ENCODE measurements at regions not wholly inside any gene's neighbourhood (a gene's known extent, or its start where the extent isn't known, plus 50 kb on each side); places are given as distances from the start of the nearest gene placed in this dataset.

- no peak for ATAC-seq
- WGBS, 4 donors: 87 to 98% (median 94%) methylated on average over 1 of the region's 1 CpG
Measured at GRCh38 chr5:126332326-126332725, 90.9 kb upstream of the GRAMD2B start.

GRCh38 chr5:126334760-126335159 is 88.4 kb upstream of the GRAMD2B start:
- WGBS, 4 donors: 89 to 96% (median 92%) methylated on average over 7 of the region's 7 CpGs
- DNase-seq: no peak

More at GRCh38 chr5:126332326-126332725, 90.9 kb upstream of the GRAMD2B start:
- no peaks in the 10 kb centered on the region for H3K9me3 ChIP-seq
- no peak overlapping the region for H3K4me3 ChIP-seq
- TF ChIP-seq POLR2A (IDR thresholded peaks at IDR 0.05): no peak
- TF ChIP-seq CTCF (IDR thresholded peaks at IDR 0.05): no peak
- no peaks in the 10 kb centered on the region for H3K36me3 ChIP-seq
- H3K4me1 ChIP-seq: no peaks in the 10 kb centered on the region
- no peaks in the 10 kb centered on the region for H3K27me3 ChIP-seq
- DNase-seq: no peak
- H3K27ac ChIP-seq: no peak overlapping the region
- intact Hi-C loops (cut with DNase I): loop anchor here in 1 of 10 donors (10.0 kb wide), 1 partner anchor 452 kb away; no protein-coding TSS in a partner anchor

GRCh38 chr5:126335886-126336285 is 87.3 kb upstream of the GRAMD2B start:
- Histone ChIP-seq H3K4me3 (no peak overlapping the region), H3K4me1 (no peaks in the 10 kb centered on the region), H3K27me3 (peaks cover 0 to under 1% (median 0%) of the 10 kb centered on the region in 9 donors), H3K36me3 (no peaks in the 10 kb centered on the region), H3K9me3 (no peaks in the 10 kb centered on the region), H3K27ac (no peak overlapping the region)
- intact Hi-C loops (cut with DNase I): loop anchor here in 5 of 10 donors (5.0 to 10.0 kb wide), 3 partner anchors 206 to 449 kb away; partner anchors contain the start of gene ALDH7A1 (in 3 of the 5)
- WGBS, 4 donors: 46 to 55% (median 52%) methylated on average over 2 of the region's 2 CpGs
- DNase-seq (no peak), ATAC-seq (no peak)
- TF ChIP-seq CTCF (IDR thresholded peaks at IDR 0.05) (no peak), POLR2A (IDR thresholded peaks at IDR 0.05) (no peak)

More at GRCh38 chr5:126334760-126335159, 88.4 kb upstream of the GRAMD2B start:
- no peak for ATAC-seq
- intact Hi-C loops (cut with DNase I): loop anchor here in 5 of 10 donors (5.0 to 10.0 kb wide), 3 partner anchors 208 to 450 kb away; partner anchors contain the start of gene ALDH7A1 (in 3 of the 5)
- no peak for TF ChIP-seq POLR2A (IDR thresholded peaks at IDR 0.05)
- no peak for TF ChIP-seq CTCF (IDR thresholded peaks at IDR 0.05)
- Histone ChIP-seq H3K36me3 (no peaks in the 10 kb centered on the region), H3K27ac (no peak overlapping the region), H3K4me1 (no peaks in the 10 kb centered on the region), H3K4me3 (no peak overlapping the region), H3K27me3 (no peaks in the 10 kb centered on the region), H3K9me3 (no peaks in the 10 kb centered on the region)

GRCh38 chr5:126338635-126339034 is 84.6 kb upstream of the GRAMD2B start:
- TF ChIP-seq CTCF (IDR thresholded peaks at IDR 0.05) (no peak), POLR2A (IDR thresholded peaks at IDR 0.05) (no peak)
- Histone ChIP-seq H3K9me3 (no peaks in the 10 kb centered on the region), H3K27me3 (peaks cover 0 to 7% (median 0%) of the 10 kb centered on the region in 9 donors), H3K27ac (no peak overlapping the region), H3K4me1 (no peaks in the 10 kb centered on the region), H3K36me3 (no peaks in the 10 kb centered on the region), H3K4me3 (no peak overlapping the region)
- WGBS, 4 donors: 69 to 84% (median 81%) methylated on average over 7 of the region's 7 CpGs
- ATAC-seq: no peak
- no peak for DNase-seq
- intact Hi-C loops (cut with DNase I): loop anchor here in 7 of 10 donors (1.0 to 10.0 kb wide), 6 partner anchors 200 to 446 kb away; partner anchors contain the start of gene ALDH7A1 (in 4 of the 7)
